ENCODE measurements at regions not wholly inside any gene's neighbourhood (a gene's known extent, or its start where the extent isn't known, plus 50 kb on each side); places are given as distances from the start of the nearest gene placed in this dataset.

DNA sequence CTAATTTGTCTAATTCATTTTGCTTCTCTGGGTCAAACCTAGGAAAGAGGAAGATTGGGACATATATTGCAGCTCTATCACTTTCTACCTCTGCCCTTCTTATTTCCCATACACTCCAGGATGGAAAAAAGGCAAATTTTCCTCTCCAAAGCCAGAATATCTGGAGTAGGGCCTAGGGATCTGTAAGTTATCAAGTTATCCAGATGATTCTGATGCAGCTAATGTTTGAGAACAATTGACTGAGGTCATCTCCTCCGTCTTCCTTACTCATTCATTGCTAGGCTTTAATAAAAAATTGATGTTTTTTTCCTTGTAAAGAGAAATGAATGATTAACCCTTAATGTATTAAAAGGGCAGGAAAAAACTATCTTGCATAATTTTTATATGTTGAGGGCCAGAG lies 211.9 kb upstream of the GLI3 start:
- Histone ChIP-seq H2AFZ (ENCODE audit: low read depth, low read length) (no peak overlapping the region), H3K36me3 (ENCODE audit: insufficient read depth, low read length) (no peaks in the 10 kb centered on the region), H3K9me3 (ENCODE audit: low read length) (peaks cover 3% of the 10 kb centered on the region), H3K4me2 (ENCODE audit: low read length) (no peak overlapping the region), H3K79me2 (replicated peaks; ENCODE audit: insufficient read depth, low read length) (no peaks in the 10 kb centered on the region), H3F3A (ENCODE audit: insufficient read depth, low read length, poor library complexity, severe bottlenecking) (no peaks in the 10 kb centered on the region), H3K9ac (ENCODE audit: low read length) (no peak overlapping the region), H3K27ac (ENCODE audit: low read length) (no peak overlapping the region), H4K20me1 (ENCODE audit: insufficient read depth) (no peaks in the 10 kb centered on the region), H3K9me2 (ENCODE audit: insufficient read depth, low read length) (no peaks in the 10 kb centered on the region), H3K27me3 (ENCODE audit: insufficient read depth, low read depth, low read length) (no peaks in the 10 kb centered on the region), H3K4me3 (ENCODE audit: low read length) (no peak overlapping the region)
- TF ChIP-seq, protein P1, sequence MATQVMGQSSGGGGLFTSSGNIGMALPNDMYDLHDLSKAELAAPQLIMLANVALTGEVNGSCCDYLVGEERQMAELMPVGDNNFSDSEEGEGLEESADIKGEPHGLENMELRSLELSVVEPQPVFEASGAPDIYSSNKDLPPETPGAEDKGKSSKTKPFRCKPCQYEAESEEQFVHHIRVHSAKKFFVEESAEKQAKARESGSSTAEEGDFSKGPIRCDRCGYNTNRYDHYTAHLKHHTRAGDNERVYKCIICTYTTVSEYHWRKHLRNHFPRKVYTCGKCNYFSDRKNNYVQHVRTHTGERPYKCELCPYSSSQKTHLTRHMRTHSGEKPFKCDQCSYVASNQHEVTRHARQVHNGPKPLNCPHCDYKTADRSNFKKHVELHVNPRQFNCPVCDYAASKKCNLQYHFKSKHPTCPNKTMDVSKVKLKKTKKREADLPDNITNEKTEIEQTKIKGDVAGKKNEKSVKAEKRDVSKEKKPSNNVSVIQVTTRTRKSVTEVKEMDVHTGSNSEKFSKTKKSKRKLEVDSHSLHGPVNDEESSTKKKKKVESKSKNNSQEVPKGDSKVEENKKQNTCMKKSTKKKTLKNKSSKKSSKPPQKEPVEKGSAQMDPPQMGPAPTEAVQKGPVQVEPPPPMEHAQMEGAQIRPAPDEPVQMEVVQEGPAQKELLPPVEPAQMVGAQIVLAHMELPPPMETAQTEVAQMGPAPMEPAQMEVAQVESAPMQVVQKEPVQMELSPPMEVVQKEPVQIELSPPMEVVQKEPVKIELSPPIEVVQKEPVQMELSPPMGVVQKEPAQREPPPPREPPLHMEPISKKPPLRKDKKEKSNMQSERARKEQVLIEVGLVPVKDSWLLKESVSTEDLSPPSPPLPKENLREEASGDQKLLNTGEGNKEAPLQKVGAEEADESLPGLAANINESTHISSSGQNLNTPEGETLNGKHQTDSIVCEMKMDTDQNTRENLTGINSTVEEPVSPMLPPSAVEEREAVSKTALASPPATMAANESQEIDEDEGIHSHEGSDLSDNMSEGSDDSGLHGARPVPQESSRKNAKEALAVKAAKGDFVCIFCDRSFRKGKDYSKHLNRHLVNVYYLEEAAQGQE (IDR thresholded peaks at IDR 0.05; ENCODE audit: borderline replicate concordance), result no peak
- TF ChIP-seq, protein P2, sequence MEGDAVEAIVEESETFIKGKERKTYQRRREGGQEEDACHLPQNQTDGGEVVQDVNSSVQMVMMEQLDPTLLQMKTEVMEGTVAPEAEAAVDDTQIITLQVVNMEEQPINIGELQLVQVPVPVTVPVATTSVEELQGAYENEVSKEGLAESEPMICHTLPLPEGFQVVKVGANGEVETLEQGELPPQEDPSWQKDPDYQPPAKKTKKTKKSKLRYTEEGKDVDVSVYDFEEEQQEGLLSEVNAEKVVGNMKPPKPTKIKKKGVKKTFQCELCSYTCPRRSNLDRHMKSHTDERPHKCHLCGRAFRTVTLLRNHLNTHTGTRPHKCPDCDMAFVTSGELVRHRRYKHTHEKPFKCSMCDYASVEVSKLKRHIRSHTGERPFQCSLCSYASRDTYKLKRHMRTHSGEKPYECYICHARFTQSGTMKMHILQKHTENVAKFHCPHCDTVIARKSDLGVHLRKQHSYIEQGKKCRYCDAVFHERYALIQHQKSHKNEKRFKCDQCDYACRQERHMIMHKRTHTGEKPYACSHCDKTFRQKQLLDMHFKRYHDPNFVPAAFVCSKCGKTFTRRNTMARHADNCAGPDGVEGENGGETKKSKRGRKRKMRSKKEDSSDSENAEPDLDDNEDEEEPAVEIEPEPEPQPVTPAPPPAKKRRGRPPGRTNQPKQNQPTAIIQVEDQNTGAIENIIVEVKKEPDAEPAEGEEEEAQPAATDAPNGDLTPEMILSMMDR (IDR thresholded peaks at IDR 0.05; ENCODE audit: poor library complexity, severe bottlenecking), result no peak
- TF ChIP-seq MXI1 (conservative IDR thresholded peaks at IDR 0.05; ENCODE audit: poor library complexity, severe bottlenecking) (no peak), EZH2 (IDR thresholded peaks at IDR 0.05; ENCODE audit: borderline replicate concordance, insufficient read depth, low read length, poor library complexity, severe bottlenecking) (no peak), SMC3 (conservative IDR thresholded peaks at IDR 0.05; ENCODE audit: poor library complexity) (no peak), EP300 (conservative IDR thresholded peaks at IDR 0.05; ENCODE audit: poor library complexity, severe bottlenecking) (no peak), POLR2AphosphoS5 (IDR thresholded peaks at IDR 0.05) (no peak), TAF1 (IDR thresholded peaks at IDR 0.05; ENCODE audit: low read depth) (no peak), RAD21 (conservative IDR thresholded peaks at IDR 0.05) (no peak)

- Histone ChIP-seq H4K20me1 (ENCODE audit: insufficient read depth) (no peaks in the 10 kb centered on the region), H3K4me3 (ENCODE audit: low read length) (no peak overlapping the region), H3K9me3 (ENCODE audit: low read length) (peaks cover 7% of the 10 kb centered on the region), H3K9me2 (ENCODE audit: insufficient read depth, low read length) (no peaks in the 10 kb centered on the region), H3K36me3 (ENCODE audit: insufficient read depth, low read length) (no peaks in the 10 kb centered on the region), H3K4me2 (ENCODE audit: low read length) (no peak overlapping the region), H3F3A (ENCODE audit: insufficient read depth, low read length, poor library complexity, severe bottlenecking) (no peaks in the 10 kb centered on the region), H3K9ac (ENCODE audit: low read length) (no peak overlapping the region), H3K79me2 (replicated peaks; ENCODE audit: insufficient read depth, low read length) (no peaks in the 10 kb centered on the region), H3K27ac (ENCODE audit: low read length) (no peak overlapping the region), H2AFZ (ENCODE audit: low read depth, low read length) (no peak overlapping the region), H3K27me3 (ENCODE audit: insufficient read depth, low read depth, low read length) (no peaks in the 10 kb centered on the region)
- TF ChIP-seq RAD21 (conservative IDR thresholded peaks at IDR 0.05), result no peak
- no peak for TF ChIP-seq MXI1 (conservative IDR thresholded peaks at IDR 0.05; ENCODE audit: poor library complexity, severe bottlenecking)
- no peak for TF ChIP-seq POLR2AphosphoS5 (IDR thresholded peaks at IDR 0.05)
- TF ChIP-seq TAF1 (IDR thresholded peaks at IDR 0.05; ENCODE audit: low read depth), result no peak
- no peak for TF ChIP-seq EZH2 (IDR thresholded peaks at IDR 0.05; ENCODE audit: borderline replicate concordance, insufficient read depth, low read length, poor library complexity, severe bottlenecking)
- TF ChIP-seq, protein P1 (IDR thresholded peaks at IDR 0.05; ENCODE audit: borderline replicate concordance), result no peak
- TF ChIP-seq EP300 (conservative IDR thresholded peaks at IDR 0.05; ENCODE audit: poor library complexity, severe bottlenecking), result no peak
- TF ChIP-seq, protein P2 (IDR thresholded peaks at IDR 0.05; ENCODE audit: poor library complexity, severe bottlenecking), result no peak
- TF ChIP-seq SMC3 (conservative IDR thresholded peaks at IDR 0.05; ENCODE audit: poor library complexity), result no peak
Observed at GRCh38 chr7:42445691-42446090, 208.7 kb upstream of the GLI3 start.

Measured in neural cell (in vitro differentiated cells).